ENCODE measurements at regions not wholly inside any gene's neighbourhood (a gene's known extent, or its start where the extent isn't known, plus 50 kb on each side); places are given as distances from the start of the nearest gene placed in this dataset.

DNA sequence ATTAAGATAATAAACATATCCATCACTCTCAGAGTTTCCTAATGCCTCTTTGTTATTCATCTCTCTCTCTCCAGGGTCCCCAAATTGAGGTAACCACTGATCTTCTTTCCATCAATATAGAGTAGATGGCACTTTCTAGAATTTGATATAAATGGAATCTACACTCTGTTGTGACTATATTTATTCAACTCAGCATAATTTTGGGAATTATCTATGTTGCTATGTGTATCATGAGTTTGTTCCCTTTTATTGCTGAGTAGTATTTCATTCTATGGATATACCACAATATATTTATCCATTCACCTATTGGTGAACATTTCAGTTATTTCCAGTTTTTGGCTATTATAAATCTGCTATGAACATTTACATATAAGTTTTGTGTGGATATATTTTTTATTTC, 230.7 kb downstream of the HLX start:
- DNase-seq, result no peak

DNA sequence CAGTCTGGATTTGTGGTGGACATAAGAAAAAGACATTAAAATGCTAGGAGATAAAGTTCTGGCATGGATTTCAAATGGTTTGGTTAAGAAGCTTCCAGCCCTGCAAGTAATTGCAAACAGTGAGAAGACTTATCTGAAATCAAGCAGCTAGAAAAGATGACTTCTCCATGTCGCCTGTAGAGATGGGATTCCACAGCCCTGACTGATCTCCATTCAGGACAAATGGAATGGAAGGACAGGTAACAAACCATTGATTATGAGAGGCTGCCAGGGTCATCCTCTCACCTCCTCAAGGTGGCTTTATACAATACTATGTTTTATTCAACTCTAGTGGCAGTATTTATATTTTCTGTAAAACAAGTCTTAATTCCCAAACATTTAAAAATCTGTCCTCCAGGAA, 237.9 kb downstream of the HLX start:
- DNase-seq, result no peak

DNA sequence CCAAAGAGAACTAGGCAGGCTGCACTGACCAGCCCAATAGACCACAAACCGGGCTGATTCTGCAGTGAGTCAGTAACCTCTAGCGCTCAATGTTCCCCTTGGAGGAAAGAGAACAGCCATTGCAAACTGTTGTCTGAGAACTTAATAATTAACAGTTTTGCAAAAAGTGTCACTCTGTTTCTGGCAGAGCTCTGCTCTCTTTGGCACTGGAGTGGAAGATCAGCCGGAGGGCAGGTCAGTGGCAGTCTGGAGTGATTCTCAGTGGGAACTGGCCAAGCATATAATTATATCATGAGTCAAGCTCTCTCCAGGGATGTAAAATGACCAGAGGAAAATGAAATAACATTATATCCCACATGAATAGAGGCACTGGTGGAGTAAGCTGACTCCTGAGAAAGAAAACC, 238.3 kb downstream of the HLX start:
- DNase-seq, result peak; percentile 75

DNA sequence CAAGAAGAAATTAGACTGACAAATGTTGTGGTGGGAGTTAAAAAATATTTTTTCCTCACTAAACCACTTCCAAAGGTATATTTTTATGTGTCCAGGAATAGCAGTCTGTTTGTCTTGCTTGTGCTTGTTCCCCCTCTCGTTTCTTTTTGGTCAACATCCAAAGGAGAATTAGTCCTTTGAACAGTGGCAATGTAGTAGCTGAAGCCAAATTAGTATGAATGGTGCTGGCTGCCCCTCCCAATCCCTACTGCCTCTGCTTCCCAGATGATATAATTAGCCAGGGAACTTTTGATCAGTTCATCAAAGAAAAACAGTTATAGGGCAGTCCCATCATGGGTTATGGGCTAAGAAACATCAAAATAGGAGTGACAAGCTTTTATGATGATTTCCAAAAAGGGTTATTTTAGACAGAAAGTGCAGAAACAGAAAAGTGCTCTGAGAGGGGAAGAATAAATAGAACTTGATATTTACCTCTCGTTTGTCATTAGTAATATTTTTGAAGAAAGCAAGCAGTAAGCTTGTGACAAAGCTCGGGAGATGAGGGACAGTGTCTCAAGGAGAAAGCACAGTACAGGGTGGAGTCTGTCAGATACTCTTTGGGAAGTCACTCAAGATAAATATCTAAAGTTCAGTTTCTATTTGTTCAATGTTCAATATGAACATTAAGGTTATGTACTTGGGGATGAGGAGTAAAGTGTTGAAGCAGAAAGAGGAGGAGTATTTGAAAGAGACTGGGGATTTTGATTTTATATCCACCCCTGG, 239.1 kb downstream of the HLX start:
- DNase-seq, result no peak

DNA sequence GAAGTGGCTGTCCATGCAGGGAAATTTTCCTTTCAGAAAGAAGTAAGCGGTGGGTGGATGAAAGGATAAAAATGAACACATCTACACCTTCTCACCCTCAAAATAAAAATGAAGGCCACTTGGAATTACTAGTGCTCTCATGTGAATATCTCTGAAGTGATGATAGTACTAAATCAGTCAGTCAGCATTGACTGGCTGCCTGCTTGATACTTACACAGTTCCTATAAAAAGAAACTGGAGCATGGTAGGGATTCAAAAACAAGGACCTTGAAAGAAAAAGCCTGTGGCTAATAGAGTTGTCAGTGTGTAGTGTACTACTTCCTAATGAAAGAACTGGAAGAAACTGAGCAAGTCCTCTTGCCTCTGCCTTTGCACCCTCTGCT, 239.7 kb downstream of the HLX start:
- no peak for DNase-seq

DNA sequence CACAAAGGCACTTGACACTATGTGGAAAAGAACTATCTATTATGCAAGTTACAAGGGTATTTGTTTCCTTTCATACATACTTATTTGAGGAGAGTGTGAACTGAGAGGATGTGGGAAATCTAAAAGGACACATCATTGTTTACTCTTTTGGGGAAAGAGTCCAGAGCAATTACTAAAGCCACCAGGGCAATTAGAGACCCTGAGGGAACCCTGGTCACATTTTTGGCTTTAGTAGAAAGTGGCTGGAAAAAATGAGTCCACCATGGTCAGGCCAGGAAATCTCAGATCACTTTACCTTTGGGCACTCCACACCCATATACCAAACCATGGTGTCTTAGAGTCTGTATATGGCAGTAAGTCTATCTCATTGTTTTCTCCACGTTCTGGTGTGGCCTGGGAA, 243.3 kb downstream of the HLX start:
- no peak for DNase-seq

DNA sequence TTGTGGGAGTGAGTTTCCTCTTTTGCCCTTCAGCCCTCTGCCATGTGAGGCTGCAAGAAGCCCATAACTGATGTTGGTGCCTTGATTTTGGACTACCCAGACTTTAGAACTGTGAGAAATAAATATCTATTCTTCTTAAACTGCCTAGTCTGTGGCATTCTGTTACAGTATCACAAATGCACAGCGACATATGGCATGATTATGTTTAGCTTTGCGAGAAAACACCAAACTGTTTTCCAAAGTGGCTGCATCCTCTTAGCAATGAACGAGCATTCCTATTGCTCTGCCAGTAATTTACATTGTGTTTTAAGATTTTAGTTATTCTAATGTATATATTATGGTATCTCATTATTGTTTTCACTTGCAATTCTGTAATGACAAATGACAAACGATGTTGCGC, 246.7 kb downstream of the HLX start:
- DNase-seq, result no peak

DNA sequence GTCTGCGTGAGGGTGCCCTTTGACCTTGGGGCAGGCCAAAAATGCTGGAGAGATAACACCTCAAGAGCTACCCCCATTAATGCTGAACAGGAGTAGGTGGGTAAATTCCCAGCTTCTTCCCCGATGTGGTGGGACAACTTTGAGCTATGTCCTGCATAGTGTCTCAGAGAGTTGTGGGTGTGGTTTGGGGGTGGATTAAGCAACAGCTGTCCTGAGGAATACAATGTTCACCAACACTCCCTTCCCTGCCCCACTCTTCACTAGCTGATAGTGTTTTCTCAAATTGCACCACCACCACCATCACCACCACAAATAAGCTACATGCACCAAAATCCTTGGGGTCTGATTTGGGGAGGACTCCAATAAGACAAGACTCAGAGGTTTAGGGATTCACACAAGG, 258.4 kb downstream of the HLX start:
- DNase-seq, result no peak

DNA sequence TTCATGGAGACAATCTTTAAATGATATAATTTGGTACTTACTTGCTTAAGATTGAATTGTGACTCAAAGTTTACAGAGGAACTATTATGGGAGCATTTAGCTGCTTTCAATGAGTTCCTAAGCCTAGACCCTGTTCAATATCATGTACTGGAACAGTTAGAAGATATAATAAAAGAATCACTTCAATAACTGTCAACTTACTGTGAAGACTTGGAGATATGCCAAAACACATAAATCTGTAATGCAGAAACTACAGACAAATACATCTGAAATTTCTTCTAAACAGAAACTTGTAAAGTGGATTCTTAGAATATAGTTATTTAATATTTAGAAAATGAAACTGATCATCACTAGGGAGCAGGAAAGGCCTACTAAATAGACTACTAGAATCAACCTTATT, 259.3 kb downstream of the HLX start:
- DNase-seq, result no peak

DNA sequence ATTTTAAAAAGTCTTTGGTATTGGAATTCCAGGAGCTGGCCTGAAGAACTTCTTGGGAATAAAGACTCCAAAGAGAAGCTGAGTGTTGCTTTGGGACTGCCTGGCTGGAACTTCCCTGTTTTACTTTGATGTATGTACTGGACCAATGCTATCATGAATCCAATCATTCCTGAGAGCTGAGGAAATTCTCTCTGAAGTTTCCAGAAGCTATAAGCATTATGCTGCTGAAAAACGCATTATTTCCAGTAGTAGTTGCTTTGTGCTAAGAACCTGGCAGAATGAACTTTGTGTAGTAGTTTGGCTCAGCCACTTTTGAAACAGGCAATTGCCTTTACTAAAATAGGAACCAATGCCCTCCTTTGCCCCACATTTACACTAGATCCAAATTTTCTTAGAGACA, 260.7 kb downstream of the HLX start:
- DNase-seq, result no peak

DNA sequence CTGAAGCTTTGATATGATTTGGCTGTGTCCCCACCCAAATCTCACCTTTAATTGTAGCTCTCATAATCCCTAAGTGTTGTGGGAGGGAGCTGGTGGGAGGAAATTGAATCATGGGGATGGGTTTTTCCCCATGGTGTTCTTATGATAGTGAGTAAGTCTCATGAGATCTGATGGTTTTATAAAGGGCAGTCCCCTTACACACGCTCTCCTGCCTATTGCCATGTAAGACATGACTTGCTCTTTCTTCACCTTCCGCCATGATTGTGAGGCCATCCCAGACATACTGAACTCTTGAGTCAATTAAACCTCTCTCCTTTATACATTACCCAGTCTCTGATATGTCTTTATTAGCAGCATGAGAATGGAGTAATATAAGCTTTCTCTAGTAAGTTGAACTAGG, 261.9 kb downstream of the HLX start:
- DNase-seq, result no peak

DNA sequence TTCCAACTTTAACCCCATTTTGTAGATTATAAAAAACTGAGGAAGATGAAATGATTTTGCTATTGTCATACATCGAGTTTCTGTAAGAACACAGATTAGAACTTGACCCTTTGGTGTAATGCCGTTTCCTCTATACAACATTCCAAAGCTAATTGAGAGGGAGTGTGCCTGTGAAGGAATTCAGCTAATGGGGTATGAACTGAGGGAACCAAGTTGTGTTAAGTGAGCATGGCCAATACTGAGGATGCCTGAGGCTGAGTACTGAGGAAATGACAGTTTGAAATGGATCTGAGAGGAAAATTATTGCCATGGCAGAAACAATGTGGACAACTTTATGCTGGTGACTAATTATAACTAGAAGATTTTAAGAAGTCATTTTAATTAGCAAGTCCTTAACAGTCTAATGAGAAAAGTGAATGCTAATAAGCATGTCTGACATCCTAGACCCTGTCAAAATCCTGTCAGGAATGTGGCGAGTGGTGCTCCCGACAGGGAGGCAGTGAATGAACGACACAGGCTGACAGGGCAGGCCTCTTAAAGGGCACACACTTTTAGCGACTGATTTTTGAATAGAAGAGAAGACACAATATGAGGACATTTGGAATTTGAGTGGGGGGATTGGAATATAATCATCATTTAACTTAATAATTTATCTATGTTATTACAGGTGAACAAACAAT, 262.5 kb downstream of the HLX start:
- peak; percentile 37 for DNase-seq

DNA sequence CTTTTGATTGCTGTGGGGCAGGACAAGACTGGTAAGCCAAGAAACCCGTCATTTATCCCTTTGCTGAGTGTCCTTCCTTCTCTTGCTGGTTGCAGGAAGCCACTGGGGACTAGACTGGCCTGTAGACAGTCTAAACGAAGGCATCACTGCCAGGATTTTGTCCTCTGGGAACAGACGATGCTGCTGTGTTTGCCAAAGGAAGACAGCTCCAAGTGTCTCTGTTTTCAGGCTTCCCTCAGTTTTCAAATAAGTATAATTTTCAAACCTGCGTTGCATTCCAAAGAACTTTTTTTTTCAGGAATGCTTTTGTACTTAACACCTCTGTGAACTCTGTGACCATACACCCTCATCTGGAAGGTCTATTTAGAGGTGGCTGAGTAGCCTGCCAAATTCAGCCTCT, 269.4 kb downstream of the HLX start:
- DNase-seq, result no peak

DNA sequence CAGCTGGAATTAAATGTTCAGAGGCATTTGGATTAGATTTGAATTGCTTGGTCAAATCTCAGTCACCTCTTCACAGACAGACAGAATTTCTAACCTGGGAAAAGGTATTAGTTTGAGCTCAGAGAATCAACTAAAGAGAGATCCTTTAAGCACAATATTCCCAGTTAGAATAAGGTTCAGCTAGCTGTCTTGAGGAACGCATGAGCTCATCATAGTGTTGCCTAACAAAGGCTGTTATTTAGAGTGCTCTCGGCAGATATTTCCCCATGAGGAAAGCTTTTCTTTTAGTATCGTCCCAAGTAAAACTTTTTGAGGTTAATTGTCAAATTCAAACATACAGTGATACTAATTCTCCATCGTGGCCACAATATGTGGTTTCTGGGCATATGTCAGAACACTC, 269.9 kb downstream of the HLX start:
- DNase-seq, result no peak

DNA sequence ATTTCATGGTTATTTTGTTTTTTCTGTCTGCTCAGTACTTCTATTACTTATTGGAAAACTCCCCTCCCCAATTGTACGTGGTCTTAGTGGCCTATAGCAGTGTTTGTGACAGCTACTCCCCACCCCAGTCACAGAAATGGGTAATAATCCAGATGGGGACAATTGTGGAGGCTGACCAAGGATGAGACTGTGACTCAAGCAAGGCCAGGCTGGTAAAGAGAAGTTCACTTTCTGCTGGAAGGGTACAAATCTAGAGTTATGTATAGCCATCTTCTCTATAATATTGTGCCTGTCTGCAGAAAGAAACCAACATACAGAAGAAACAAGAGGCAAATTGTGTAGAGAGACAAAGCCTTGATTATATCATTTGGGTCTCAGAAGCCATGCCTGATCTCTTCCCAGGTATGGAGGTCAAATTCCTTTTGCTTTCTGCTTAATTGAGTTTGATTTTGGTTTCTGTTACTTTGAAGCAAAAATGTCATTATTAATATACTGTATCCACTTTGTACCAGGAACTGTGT, 270.4 kb downstream of the HLX start:
- no peak for DNase-seq

DNA sequence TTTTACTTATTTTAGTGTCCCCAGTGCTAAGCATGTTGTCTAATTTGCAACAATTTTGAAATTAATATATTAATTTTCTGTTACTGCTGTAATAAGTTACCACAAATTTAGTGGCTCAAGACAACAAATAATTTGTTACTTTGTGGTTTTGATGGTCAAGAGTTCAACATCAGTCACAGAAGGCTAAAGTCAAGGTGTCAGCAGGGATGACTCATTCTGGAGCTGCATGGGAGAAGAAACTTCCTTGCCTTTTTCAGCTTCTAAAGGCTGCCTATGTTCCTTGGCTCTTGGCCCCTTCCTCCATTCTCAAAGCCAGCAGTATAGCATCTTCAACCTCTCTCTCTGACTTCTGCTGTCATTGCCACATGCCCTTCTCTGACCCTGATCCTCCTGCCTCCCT, 271.8 kb downstream of the HLX start:
- DNase-seq, result no peak

DNA sequence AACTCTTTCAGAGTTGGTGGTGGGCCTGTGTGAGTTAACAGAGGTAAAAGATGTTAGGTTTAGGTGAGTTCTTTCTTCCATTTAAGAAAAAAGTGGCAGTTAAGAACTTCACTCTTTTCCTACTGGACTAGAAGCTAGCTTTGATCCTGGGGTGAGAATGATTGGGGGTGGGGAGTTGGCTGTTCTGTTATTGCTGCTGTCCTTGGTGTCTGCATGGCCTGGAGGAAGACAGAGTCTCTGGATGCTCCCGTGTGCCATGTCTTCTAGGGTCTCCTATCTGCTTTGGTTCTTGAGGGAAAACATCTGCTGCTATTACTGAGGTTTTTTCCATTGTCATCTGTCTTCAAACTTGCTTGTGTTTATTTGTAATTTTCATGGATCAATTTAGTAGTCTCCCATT, 275.7 kb downstream of the HLX start:
- DNase-seq, result no peak

DNA sequence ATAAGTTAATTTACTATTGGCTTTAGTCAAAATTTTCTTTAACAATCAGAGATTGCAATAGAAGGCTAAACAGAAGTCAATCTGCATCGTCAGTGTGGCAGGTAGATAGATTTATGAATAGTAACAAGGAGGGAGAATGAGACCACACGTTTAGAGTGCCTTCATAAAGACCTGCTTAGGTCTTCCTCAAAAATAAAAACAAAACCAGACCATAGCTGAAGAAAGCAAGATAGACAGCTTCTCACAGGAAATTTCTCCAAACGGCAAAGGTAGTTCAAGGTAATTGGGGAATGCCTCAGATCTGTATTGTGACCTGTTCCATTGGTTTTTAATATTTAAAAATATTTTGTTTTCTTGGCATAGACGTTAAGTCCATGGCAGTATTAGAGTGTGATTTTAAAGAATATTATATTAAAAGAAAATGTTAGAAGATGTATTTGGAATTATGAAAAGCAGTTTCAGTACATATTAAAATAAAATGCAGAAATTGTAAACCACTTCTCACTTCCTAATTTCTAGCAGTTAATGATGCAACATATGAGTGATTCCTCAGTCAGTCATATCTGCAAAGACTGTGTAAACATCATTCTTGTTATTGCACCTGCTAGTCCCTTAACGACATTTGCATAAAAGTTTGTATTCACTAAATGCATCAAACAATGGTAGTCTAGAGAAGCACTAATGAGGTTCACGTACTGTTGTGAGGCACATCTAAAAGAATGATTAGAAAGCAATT, 278.0 kb downstream of the HLX start:
- no peak for DNase-seq

DNA sequence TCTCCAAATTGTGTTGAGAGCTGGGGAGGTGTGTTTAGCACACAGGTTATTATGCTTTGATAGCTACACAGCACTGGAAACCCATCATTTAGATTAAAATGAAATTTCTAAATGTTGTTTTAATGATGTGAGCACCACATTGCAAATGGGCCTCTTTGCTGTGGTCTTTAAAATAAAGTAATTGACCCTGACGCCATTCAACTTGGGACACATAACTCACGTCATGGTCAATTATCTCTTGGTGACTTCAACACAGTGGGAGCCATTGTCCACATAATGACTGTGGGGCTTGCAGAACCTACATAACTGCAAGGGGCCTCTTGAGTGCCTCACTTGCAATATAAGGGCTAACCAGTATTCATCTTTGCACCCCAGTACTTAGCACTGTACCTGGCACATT, 280.4 kb downstream of the HLX start:
- no peak for DNase-seq

DNA sequence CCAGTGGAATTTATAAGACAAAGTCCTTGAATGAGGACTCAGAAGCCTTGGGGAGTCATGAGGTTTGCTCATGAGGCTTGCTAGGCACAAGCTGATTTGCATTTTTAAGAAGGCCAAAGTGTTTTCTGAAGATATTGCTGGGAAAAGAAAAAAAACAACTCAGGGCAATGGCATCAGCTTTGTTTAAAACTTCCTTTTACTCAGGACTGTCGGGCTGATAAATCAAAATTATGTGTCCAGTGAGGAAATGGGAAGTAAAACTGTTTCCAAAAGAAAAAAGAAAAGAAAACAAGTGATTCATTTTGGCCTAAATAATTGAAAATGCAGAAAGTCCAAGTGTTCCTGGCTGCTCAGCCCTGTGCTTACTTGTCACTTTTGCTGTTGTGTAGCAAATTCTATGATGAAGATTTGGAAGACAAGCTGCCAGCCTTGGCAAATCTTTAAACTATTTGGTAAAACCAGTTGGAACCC, 282.4 kb downstream of the HLX start:
- DNase-seq, result peak; percentile 34

DNA sequence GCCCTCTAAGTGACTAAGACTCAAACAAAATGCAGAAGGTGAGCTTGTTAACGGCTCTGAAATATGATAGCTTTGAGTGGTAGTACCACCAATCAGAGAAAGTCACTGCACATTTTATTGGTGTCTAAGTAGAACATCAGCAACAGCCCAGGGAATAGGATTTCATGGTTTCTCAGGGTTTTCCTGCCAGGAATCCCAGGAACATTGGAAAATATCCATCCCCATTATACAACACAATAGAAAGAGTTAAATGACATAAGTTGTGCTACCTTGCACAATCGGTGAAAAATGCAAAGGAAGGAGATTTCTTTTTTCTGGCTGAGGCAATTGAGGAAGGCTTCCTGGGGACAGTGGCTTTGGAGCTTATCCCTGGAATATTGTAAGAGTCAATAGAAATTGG, 283.1 kb downstream of the HLX start:
- DNase-seq, result no peak

DNA sequence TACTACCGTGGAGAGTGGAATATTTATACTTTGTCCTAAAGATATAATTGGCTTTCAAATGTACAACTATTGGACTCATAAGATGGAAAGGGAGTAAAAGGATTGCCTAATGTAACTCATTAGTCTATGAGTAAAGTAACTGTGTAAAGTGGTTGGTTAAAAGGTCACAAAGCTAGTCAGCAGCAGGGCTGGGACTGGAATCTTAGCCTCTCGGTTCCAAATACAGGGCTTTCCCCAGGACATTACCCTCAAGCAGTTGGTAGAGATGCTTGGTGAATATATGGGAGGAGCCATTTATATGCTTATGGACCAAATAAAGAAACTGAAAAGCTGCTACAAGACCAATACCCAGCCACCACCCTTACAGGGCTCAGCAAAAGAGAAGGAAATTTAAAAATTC, 283.7 kb downstream of the HLX start:
- no peak for DNase-seq

DNA sequence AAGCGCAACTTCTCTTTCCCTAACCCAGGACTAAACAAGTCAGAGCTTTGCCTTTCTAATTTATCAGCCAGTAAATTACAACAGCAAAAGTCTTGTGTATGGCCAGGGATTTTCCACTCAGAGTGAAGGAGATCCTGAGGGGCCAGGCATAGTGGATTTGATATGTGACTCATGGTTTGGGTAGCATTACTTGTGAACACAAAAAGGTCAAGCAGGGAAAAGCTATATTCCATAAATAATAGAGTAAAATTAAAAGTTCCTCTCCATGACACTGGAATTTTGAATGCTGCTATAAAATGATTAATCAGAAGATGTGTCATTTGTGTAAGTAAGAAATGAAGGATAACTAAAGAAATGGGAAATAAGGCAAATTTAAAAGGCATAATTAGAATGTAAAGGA, 284.8 kb downstream of the HLX start:
- peak; percentile 55 for DNase-seq

Measured in fibroblast of skin of right biceps (primary cell).